ENCODE measurements at regions not wholly inside any gene's neighbourhood (a gene's known extent, or its start where the extent isn't known, plus 50 kb on each side); places are given as distances from the start of the nearest gene placed in this dataset.

- no peak for TF ChIP-seq POLR2A (IDR thresholded peaks at IDR 0.05; ENCODE audit: extremely low read depth, insufficient read length)
- no peak for TF ChIP-seq MAX (IDR thresholded peaks at IDR 0.05; ENCODE audit: low read depth, low read length)
- TF ChIP-seq CTCF (IDR thresholded peaks at IDR 0.05; ENCODE audit: low read depth, low read length): no peak
- TF ChIP-seq MYC (IDR thresholded peaks at IDR 0.05; ENCODE audit: low read depth, low read length): no peak
- H3K4me3 ChIP-seq (ENCODE audit: low read depth, low read length): no peak overlapping the region
- DNase-seq (ENCODE audit: low read depth): no peak
Observed at GRCh38 chr14:48805315-48805714, 780.9 kb downstream of the RPS29 start.

GRCh38 chr14:48792376-48793024 lies 793.7 kb downstream of the RPS29 start:
- TF ChIP-seq MAX (IDR thresholded peaks at IDR 0.05; ENCODE audit: low read depth, low read length) (no peak), POLR2A (IDR thresholded peaks at IDR 0.05; ENCODE audit: extremely low read depth, insufficient read length) (no peak), MYC (IDR thresholded peaks at IDR 0.05; ENCODE audit: low read depth, low read length) (no peak), CTCF (IDR thresholded peaks at IDR 0.05; ENCODE audit: low read depth, low read length) (no peak)
- H3K4me3 ChIP-seq (ENCODE audit: low read depth, low read length): no peak overlapping the region
- no peak for DNase-seq (ENCODE audit: low read depth)

- TF ChIP-seq MYC (IDR thresholded peaks at IDR 0.05; ENCODE audit: low read depth, low read length): no peak
- TF ChIP-seq MAX (IDR thresholded peaks at IDR 0.05; ENCODE audit: low read depth, low read length): no peak
- no peak for TF ChIP-seq CTCF (IDR thresholded peaks at IDR 0.05; ENCODE audit: low read depth, low read length)
- TF ChIP-seq POLR2A (IDR thresholded peaks at IDR 0.05; ENCODE audit: extremely low read depth, insufficient read length): no peak
- H3K4me3 ChIP-seq (ENCODE audit: low read depth, low read length): no peak overlapping the region
Observed at GRCh38 chr14:48788771-48789170, 797.4 kb downstream of the RPS29 start.

GRCh38 chr14:48786498-48786897 lies 799.7 kb downstream of the RPS29 start:
- no peak for DNase-seq (ENCODE audit: low read depth)
- TF ChIP-seq CTCF (IDR thresholded peaks at IDR 0.05; ENCODE audit: low read depth, low read length) (no peak), MYC (IDR thresholded peaks at IDR 0.05; ENCODE audit: low read depth, low read length) (no peak), POLR2A (IDR thresholded peaks at IDR 0.05; ENCODE audit: extremely low read depth, insufficient read length) (no peak), MAX (IDR thresholded peaks at IDR 0.05; ENCODE audit: low read depth, low read length) (no peak)
- no peak overlapping the region for H3K4me3 ChIP-seq (ENCODE audit: low read depth, low read length)

More at GRCh38 chr14:48788771-48789170, 797.4 kb downstream of the RPS29 start:
- DNase-seq (ENCODE audit: low read depth): no peak

- no peak for DNase-seq (ENCODE audit: low read depth)
- TF ChIP-seq POLR2A (IDR thresholded peaks at IDR 0.05; ENCODE audit: extremely low read depth, insufficient read length) (no peak), CTCF (IDR thresholded peaks at IDR 0.05; ENCODE audit: low read depth, low read length) (no peak), MAX (IDR thresholded peaks at IDR 0.05; ENCODE audit: low read depth, low read length) (no peak), MYC (IDR thresholded peaks at IDR 0.05; ENCODE audit: low read depth, low read length) (no peak)
- H3K4me3 ChIP-seq (ENCODE audit: low read depth, low read length): no peak overlapping the region
Observed at GRCh38 chr14:48771717-48772116, 814.5 kb downstream of the RPS29 start.
